Esophagus squamous epithelium (tissue), 5 donors: ENCODE measurements at regions not wholly inside any gene's neighbourhood (a gene's known extent, or its start where the extent isn't known, plus 50 kb on each side); places are given as distances from the start of the nearest gene placed in this dataset.

ENCODE experiments used
- DNase-seq: peaks from one replicate; lab custom pipeline; 2025; lab: John Stamatoyannopoulos, UW
- H3K27ac ChIP-seq, 4 donors: fragments of 200-600 bp; sonication (generic); one replicate each; pipeline ENCODE4 v1.5.1; 2016 to 2019; ENCODE audit warnings: mild to moderate bottlenecking in 1 of 4
- H3K27me3 ChIP-seq, 4 donors: fragments of 200-600 bp; sonication (generic); 1 replicate in 3 of 4; 2 replicates in 1 of 4; pipeline versions ENCODE4 v1.5.1 to v1.6.0; 2017 to 2021; ENCODE audit warnings: antibody characterized with exemption in 1 of 4
- H3K36me3 ChIP-seq, 3 donors: fragments of 200-600 bp; sonication (generic); one replicate each; pipeline ENCODE4 v1.5.1; 2016 to 2019
- H3K4me1 ChIP-seq, 3 donors: fragments of 200-600 bp; sonication (generic); one replicate each; pipeline ENCODE4 v1.5.1; 2017 to 2019
- H3K4me3 ChIP-seq, 4 donors: fragments of 200-600 bp; sonication (generic); 1 replicate in 3 of 4; 2 replicates in 1 of 4; pipeline ENCODE4 v1.5.1; 2016 to 2019; ENCODE audit warnings: mild to moderate bottlenecking in 2 of 4, moderate library complexity in 1 of 4
- H3K9me3 ChIP-seq, 3 donors: fragments of 200-600 bp; sonication (generic); one replicate each; pipeline ENCODE4 v1.5.1; 2016 to 2019
- POLR2A ChIP-seq, 4 donors: fragments of 450-650 bp; IDR thresholded peaks; one replicate each; pipeline ENCODE4 v1.6.1; 2017; ENCODE audit warnings: antibody characterized with exemption in 4 of 4, mild to moderate bottlenecking in 4 of 4, moderate library complexity in 3 of 4
- WGBS, 2 donors: methylation state at CpG; one replicate each; pipeline ENCODE4 v1.1.5; 2018; 5-methylcytosine and 5-hydroxymethylcytosine counted together
- intact Hi-C: fragments of 100-400 bp; cut with DNase I; formaldehyde crosslinking; loops from one replicate; pipeline ENCODE4 v1.15.0; 2022
- TF ChIP-seq, protein P1 (sequence below), 6 experiments: fragments of 450-650 bp in 4 of 6; fragments of 200-600 bp in 2 of 6; sonication (generic) in 2 of 6; IDR thresholded peaks; one replicate each; pipeline ENCODE4 v1.5.1; 2016 to 2019; ENCODE audit warnings: antibody characterized with exemption in 6 of 6, mild to moderate bottlenecking in 4 of 6, moderate library complexity in 4 of 6
- donor health status: DM: yes; HTN: yes; CAD: no.

DNA sequence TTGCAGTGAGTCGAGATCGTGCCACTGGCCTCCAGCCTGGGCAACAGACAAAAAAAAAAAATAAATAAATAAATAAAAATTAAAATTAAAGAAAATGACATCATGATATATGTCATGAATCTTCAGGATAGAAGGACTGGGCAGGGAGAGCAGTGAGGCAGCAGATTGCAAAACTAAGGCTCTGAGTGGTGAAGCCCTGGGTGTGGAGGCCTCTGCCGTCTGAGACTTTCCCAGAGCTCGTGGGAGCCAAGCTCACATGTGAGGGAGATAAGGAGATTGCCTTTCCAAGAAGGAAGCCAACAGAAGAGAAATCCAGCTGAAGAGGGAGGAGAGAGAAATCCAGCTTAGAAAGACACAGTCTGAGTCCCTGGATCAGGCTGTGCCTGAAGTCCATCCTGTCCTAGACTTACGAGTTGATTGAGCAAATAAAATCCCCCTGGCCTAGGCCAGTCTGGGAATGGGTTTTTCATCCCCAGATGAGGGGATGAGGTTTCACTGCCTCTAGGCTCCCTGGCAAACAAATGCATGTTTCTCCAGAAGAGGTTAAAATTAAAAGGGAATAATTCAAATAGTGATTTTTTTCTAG, 142.0 kb upstream of the IGSF21 start:
- no peak for DNase-seq
- intact Hi-C loops, result no loop called here
- Histone ChIP-seq H3K27me3 (peaks cover 0 to 62% (median 0%) of the 10 kb centered on the region in 4 donors), H3K4me1 (no peaks in the 10 kb centered on the region), H3K36me3 (no peaks in the 10 kb centered on the region), H3K9me3 (no peaks in the 10 kb centered on the region), H3K4me3 (no peak overlapping the region), H3K27ac (no peak overlapping the region)
- WGBS, 2 donors, result 64% methylated on average over 5 of the region's 5 CpGs
- TF ChIP-seq, protein P1, sequence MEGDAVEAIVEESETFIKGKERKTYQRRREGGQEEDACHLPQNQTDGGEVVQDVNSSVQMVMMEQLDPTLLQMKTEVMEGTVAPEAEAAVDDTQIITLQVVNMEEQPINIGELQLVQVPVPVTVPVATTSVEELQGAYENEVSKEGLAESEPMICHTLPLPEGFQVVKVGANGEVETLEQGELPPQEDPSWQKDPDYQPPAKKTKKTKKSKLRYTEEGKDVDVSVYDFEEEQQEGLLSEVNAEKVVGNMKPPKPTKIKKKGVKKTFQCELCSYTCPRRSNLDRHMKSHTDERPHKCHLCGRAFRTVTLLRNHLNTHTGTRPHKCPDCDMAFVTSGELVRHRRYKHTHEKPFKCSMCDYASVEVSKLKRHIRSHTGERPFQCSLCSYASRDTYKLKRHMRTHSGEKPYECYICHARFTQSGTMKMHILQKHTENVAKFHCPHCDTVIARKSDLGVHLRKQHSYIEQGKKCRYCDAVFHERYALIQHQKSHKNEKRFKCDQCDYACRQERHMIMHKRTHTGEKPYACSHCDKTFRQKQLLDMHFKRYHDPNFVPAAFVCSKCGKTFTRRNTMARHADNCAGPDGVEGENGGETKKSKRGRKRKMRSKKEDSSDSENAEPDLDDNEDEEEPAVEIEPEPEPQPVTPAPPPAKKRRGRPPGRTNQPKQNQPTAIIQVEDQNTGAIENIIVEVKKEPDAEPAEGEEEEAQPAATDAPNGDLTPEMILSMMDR (IDR thresholded peaks at IDR 0.05), result no peak
- no peak for TF ChIP-seq POLR2A (IDR thresholded peaks at IDR 0.05)

DNA sequence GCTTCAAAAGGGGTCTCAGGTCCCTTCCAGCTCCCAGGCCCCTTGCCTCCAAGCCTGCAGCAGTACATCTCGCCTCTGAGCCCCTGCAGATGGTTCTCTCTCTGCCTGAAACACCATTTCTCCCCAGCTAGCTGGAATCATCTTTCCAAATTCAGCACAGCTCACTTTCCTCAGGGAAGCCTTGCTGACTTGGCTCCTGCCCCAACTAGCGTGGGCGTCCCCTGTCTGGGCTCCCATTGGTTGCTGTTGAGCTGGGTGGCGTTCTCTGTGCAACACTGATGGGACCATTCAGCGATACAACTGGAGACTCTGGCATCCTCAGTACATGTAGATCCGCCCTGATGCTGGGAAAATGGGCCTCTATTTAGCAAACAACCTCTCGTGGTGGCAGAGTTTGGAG, 141.3 kb upstream of the IGSF21 start:
- TF ChIP-seq, protein P1 (IDR thresholded peaks at IDR 0.05), result no peak
- no peak for TF ChIP-seq POLR2A (IDR thresholded peaks at IDR 0.05)
- intact Hi-C loops, result no loop called here
- Histone ChIP-seq H3K4me1 (no peaks in the 10 kb centered on the region), H3K4me3 (no peak overlapping the region), H3K9me3 (no peaks in the 10 kb centered on the region), H3K27ac (no peak overlapping the region), H3K36me3 (no peaks in the 10 kb centered on the region), H3K27me3 (peaks cover 0 to 55% (median 0%) of the 10 kb centered on the region in 4 donors)
- 37 to 42% methylated on average over 4 to 7 of the region's 7 CpGs for WGBS, 2 donors
- no peak for DNase-seq

DNA sequence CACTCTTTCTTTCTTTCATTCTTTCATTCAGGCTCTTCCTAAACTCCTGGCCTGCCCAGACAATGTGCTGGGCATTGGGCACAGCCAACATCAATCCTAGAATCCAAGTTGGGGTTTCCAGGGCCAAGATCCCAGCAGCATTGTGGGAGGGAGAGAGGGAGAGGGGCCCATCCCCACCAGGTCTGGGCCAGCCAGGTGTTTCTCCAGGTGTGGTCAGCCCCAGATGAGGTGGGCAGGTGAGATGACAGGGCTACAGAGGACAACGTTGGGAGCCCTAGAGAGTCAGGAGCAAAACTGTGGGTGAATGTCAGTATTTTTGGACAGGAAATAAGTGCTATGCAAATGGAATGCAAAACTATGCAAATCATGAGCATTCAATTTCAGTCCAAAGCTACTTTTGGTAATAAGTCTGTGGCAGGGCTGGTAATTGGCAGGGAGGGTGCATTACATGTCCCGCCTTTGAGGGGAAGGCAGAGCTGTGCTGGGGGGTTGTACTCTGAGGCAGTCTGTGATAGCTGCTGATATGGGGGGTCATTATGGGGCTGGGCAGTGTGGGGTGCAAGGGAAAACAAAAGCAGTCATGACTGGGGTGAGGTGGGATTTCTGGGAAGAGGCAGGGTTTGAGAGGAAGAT, 139.9 kb upstream of the IGSF21 start:
- Histone ChIP-seq H3K36me3 (no peaks in the 10 kb centered on the region), H3K27ac (no peak overlapping the region), H3K4me3 (no peak overlapping the region), H3K4me1 (no peaks in the 10 kb centered on the region), H3K27me3 (peaks cover 0 to 41% (median 0%) of the 10 kb centered on the region in 4 donors), H3K9me3 (no peaks in the 10 kb centered on the region)
- intact Hi-C loops, result no loop called here
- TF ChIP-seq, protein P1 (IDR thresholded peaks at IDR 0.05), result no peak
- TF ChIP-seq POLR2A (IDR thresholded peaks at IDR 0.05), result no peak
- no peak for DNase-seq
- WGBS, 2 donors, result 52 to 72% methylated on average over 2 of the region's 2 CpGs

DNA sequence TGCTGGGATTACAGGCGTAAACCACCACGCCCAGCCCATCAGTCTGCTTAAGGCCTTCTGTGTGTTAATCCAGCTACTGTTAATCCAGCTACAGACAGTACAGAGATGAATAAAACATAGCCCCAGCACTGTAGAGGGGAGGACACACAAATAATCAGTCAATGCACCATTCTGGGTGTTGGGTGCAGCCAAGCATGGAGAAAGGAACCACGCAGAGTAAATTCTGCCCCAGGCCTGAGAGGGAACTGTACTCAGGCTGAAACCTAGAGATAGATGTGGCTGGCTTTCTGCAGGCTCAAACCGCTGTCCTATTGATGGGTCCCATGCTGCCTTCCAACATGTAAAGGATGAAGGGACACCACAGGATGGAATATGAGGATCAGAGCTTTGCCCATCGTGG, 136.8 kb upstream of the IGSF21 start:
- no peak for DNase-seq
- Histone ChIP-seq H3K36me3 (no peaks in the 10 kb centered on the region), H3K27me3 (peaks cover 0 to 48% (median 0%) of the 10 kb centered on the region in 4 donors), H3K27ac (no peak overlapping the region), H3K4me3 (no peak overlapping the region), H3K4me1 (no peaks in the 10 kb centered on the region), H3K9me3 (no peaks in the 10 kb centered on the region)
- intact Hi-C loops, result no loop called here
- TF ChIP-seq, protein P1 (IDR thresholded peaks at IDR 0.05), result no peak
- TF ChIP-seq POLR2A (IDR thresholded peaks at IDR 0.05), result no peak
- 76 to 84% methylated on average over 3 to 5 of the region's 5 CpGs for WGBS, 2 donors

DNA sequence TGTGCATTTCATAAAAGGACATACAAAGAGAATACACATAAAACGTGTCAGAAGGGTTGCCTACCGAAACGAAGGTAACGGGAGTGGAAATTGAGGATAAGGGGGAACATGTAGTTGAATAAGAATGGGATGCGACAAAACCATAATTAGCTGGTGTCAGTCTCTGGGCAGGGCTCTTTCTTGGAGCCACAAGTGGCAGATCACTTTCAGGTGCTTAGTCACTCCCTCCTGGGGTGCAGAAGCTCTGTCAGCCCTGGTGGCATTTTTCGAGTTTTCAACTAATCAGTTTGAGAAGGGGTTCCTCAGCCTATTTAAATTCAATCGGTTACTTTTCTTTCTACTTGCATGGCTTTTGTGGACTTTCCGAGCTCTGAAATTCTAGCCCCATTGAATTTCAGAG, 133.9 kb upstream of the IGSF21 start:
- intact Hi-C loops, result no loop called here

More for the DNA sequence above, 133.9 kb upstream of the IGSF21 start:
- no peak overlapping the region for H3K4me3 ChIP-seq
- 58 to 67% methylated on average over 8 of the region's 8 CpGs for WGBS, 2 donors
- no peak overlapping the region for H3K27ac ChIP-seq
- peaks cover 0 to 28% (median 0%) of the 10 kb centered on the region in 4 donors for H3K27me3 ChIP-seq
- DNase-seq, result no peak
- TF ChIP-seq POLR2A (IDR thresholded peaks at IDR 0.05), result no peak
- TF ChIP-seq, protein P1 (IDR thresholded peaks at IDR 0.05), result no peak
- H3K4me1 ChIP-seq, result no peaks in the 10 kb centered on the region
- no peaks in the 10 kb centered on the region for H3K9me3 ChIP-seq
- H3K36me3 ChIP-seq, result no peaks in the 10 kb centered on the region
